ENCODE measurements at regions not wholly inside any gene's neighbourhood (a gene's known extent, or its start where the extent isn't known, plus 50 kb on each side); places are given as distances from the start of the nearest gene placed in this dataset.

GRCh38 chr17:33785281-33785680 lies 469.8 kb upstream of the CCL2 start:
- Histone ChIP-seq H3K27ac (no peak overlapping the region), H3K36me3 (no peaks in the 10 kb centered on the region), H3K27me3 (no peaks in the 10 kb centered on the region), H3K4me3 (no peak overlapping the region), H3K4me1 (no peaks in the 10 kb centered on the region), H3K9me3 (no peaks in the 10 kb centered on the region)
- TF ChIP-seq EP300 (IDR thresholded peaks at IDR 0.05) (no peak), POLR2A (IDR thresholded peaks at IDR 0.05) (no peak)
- TF ChIP-seq, protein P1, sequence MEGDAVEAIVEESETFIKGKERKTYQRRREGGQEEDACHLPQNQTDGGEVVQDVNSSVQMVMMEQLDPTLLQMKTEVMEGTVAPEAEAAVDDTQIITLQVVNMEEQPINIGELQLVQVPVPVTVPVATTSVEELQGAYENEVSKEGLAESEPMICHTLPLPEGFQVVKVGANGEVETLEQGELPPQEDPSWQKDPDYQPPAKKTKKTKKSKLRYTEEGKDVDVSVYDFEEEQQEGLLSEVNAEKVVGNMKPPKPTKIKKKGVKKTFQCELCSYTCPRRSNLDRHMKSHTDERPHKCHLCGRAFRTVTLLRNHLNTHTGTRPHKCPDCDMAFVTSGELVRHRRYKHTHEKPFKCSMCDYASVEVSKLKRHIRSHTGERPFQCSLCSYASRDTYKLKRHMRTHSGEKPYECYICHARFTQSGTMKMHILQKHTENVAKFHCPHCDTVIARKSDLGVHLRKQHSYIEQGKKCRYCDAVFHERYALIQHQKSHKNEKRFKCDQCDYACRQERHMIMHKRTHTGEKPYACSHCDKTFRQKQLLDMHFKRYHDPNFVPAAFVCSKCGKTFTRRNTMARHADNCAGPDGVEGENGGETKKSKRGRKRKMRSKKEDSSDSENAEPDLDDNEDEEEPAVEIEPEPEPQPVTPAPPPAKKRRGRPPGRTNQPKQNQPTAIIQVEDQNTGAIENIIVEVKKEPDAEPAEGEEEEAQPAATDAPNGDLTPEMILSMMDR (IDR thresholded peaks at IDR 0.05), result no peak
- no peak for DNase-seq (ENCODE audit: low spot score in 2 of 2)

- H3K27ac ChIP-seq, result no peak overlapping the region
- DNase-seq (ENCODE audit: low spot score in 2 of 2), result peak in 1 of 2 donors; percentile 38
- no peaks in the 10 kb centered on the region for H3K36me3 ChIP-seq
- H3K27me3 ChIP-seq, result no peaks in the 10 kb centered on the region
- 52 to 72% methylated on average over 1 of the region's 1 CpG for WGBS, 2 donors
- TF ChIP-seq, protein P1 (IDR thresholded peaks at IDR 0.05), result no peak
- TF ChIP-seq POLR2A (IDR thresholded peaks at IDR 0.05), result no peak
- no peak for TF ChIP-seq EP300 (IDR thresholded peaks at IDR 0.05)
- no peaks in the 10 kb centered on the region for H3K4me1 ChIP-seq
- H3K4me3 ChIP-seq, result no peak overlapping the region
- no peaks in the 10 kb centered on the region for H3K9me3 ChIP-seq
Observed at GRCh38 chr17:33786478-33786877, 468.6 kb upstream of the CCL2 start.

GRCh38 chr17:33789658-33790057 lies 465.4 kb upstream of the CCL2 start:
- H3K27me3 ChIP-seq, result no peaks in the 10 kb centered on the region
- no peak overlapping the region for H3K4me3 ChIP-seq
- TF ChIP-seq, protein P1 (IDR thresholded peaks at IDR 0.05), result no peak
- TF ChIP-seq EP300 (IDR thresholded peaks at IDR 0.05), result no peak
- TF ChIP-seq POLR2A (IDR thresholded peaks at IDR 0.05), result no peak
- no peaks in the 10 kb centered on the region for H3K4me1 ChIP-seq
- WGBS, 2 donors, result 64 to 68% methylated on average over 2 of the region's 2 CpGs
- H3K36me3 ChIP-seq, result no peaks in the 10 kb centered on the region
- no peak overlapping the region for H3K27ac ChIP-seq
- H3K9me3 ChIP-seq, result no peaks in the 10 kb centered on the region
- DNase-seq (ENCODE audit: low spot score in 2 of 2), result no peak

GRCh38 chr17:33797181-33797580 lies 457.9 kb upstream of the CCL2 start:
- H3K27me3 ChIP-seq, result no peaks in the 10 kb centered on the region
- DNase-seq (ENCODE audit: low spot score in 2 of 2), result no peak
- no peaks in the 10 kb centered on the region for H3K4me1 ChIP-seq
- H3K27ac ChIP-seq, result no peak overlapping the region
- no peaks in the 10 kb centered on the region for H3K36me3 ChIP-seq
- TF ChIP-seq POLR2A (IDR thresholded peaks at IDR 0.05) (no peak), EP300 (IDR thresholded peaks at IDR 0.05) (no peak)
- TF ChIP-seq, protein P1 (IDR thresholded peaks at IDR 0.05), result no peak
- 60 to 75% methylated on average over 4 of the region's 4 CpGs for WGBS, 2 donors
- H3K9me3 ChIP-seq, result no peaks in the 10 kb centered on the region
- no peak overlapping the region for H3K4me3 ChIP-seq

- DNase-seq (ENCODE audit: low spot score in 2 of 2), result no peak
Observed at GRCh38 chr17:33798308-33798707, 456.8 kb upstream of the CCL2 start.

More at GRCh38 chr17:33798308-33798707, 456.8 kb upstream of the CCL2 start:
- no peak for TF ChIP-seq POLR2A (IDR thresholded peaks at IDR 0.05)
- Histone ChIP-seq H3K9me3 (no peaks in the 10 kb centered on the region), H3K36me3 (no peaks in the 10 kb centered on the region), H3K27ac (no peak overlapping the region), H3K4me1 (no peaks in the 10 kb centered on the region), H3K4me3 (no peak overlapping the region), H3K27me3 (no peaks in the 10 kb centered on the region)
- 69 to 72% methylated on average over 5 of the region's 5 CpGs for WGBS, 2 donors
